Peyer's patch (tissue), 4 donors: ENCODE measurements at regions not wholly inside any gene's neighbourhood (a gene's known extent, or its start where the extent isn't known, plus 50 kb on each side); places are given as distances from the start of the nearest gene placed in this dataset.

Source experiments
- POLR2A ChIP-seq, 2 donors: fragments of 450-650 bp; IDR thresholded peaks; one replicate each; pipeline ENCODE4 v1.5.1; 2017; ENCODE audit warnings: antibody characterized with exemption in 2 of 2, mild to moderate bottlenecking in 2 of 2, moderate library complexity in 2 of 2
- TF ChIP-seq, protein P1 (sequence below), 6 experiments: fragments of 450-650 bp in 4 of 6; fragments of 200-600 bp in 2 of 6; sonication (generic) in 1 of 6; IDR thresholded peaks; one replicate each; pipeline ENCODE4 v1.5.1; 2017 to 2019; ENCODE audit warnings: antibody characterized with exemption in 6 of 6, mild to moderate bottlenecking in 3 of 6, moderate library complexity in 1 of 6

GRCh38 chrX:43527801-43528200 is 128.3 kb upstream of the MAOA start:
- TF ChIP-seq, protein P1, sequence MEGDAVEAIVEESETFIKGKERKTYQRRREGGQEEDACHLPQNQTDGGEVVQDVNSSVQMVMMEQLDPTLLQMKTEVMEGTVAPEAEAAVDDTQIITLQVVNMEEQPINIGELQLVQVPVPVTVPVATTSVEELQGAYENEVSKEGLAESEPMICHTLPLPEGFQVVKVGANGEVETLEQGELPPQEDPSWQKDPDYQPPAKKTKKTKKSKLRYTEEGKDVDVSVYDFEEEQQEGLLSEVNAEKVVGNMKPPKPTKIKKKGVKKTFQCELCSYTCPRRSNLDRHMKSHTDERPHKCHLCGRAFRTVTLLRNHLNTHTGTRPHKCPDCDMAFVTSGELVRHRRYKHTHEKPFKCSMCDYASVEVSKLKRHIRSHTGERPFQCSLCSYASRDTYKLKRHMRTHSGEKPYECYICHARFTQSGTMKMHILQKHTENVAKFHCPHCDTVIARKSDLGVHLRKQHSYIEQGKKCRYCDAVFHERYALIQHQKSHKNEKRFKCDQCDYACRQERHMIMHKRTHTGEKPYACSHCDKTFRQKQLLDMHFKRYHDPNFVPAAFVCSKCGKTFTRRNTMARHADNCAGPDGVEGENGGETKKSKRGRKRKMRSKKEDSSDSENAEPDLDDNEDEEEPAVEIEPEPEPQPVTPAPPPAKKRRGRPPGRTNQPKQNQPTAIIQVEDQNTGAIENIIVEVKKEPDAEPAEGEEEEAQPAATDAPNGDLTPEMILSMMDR (IDR thresholded peaks at IDR 0.05) = no peak
- TF ChIP-seq POLR2A (IDR thresholded peaks at IDR 0.05) = no peak
